ENCODE measurements at regions not wholly inside any gene's neighbourhood (a gene's known extent, or its start where the extent isn't known, plus 50 kb on each side); places are given as distances from the start of the nearest gene placed in this dataset.

GRCh38 chr1:232476538-232476950 lies 153.4 kb downstream of the SIPA1L2 start:
- Histone ChIP-seq H3K9me1 (ENCODE audit: insufficient read depth, low read length) (peaks cover 10% of the 10 kb centered on the region), H4K20me1 (ENCODE audit: insufficient read depth, low read length) (peaks cover 7% of the 10 kb centered on the region; the same call in 1 of the 2 replicates), H2AK5ac (ENCODE audit: low read depth, low read length) (peak overlapping the region; percentile 9; the same call in 1 of the 2 replicates), H3K4me1 (ENCODE audit: control insufficient read depth, insufficient read depth, low read length) (peaks cover 18% of the 10 kb centered on the region), H3K4me3 (ENCODE audit: insufficient read depth, low read depth, low read length) (no peak overlapping the region), H3K18ac (ENCODE audit: low read depth, low read length) (no peak overlapping the region; the same call in 1 of the 2 replicates), H2BK20ac (ENCODE audit: low read depth, low read length) (peak overlapping the region; percentile 35; the same call in 1 of the 2 replicates), H2AFZ (replicated peaks; ENCODE audit: low read length, poor library complexity) (no peak overlapping the region), H4K5ac (ENCODE audit: low read depth, low read length) (no peak overlapping the region), H4K91ac (ENCODE audit: insufficient read depth, low read depth, low read length) (no peak overlapping the region), H3K27me3 (ENCODE audit: control insufficient read depth, insufficient read depth, low read length) (no peaks in the 10 kb centered on the region), H2AK9ac (replicated peaks; ENCODE audit: low read depth, low read length, poor library complexity) (no peak overlapping the region), H3K14ac (replicated peaks; ENCODE audit: low read depth, low read length) (peak overlapping the region; percentile 12; the same call in 1 of the 2 replicates), H3K4ac (ENCODE audit: low read depth, low read length) (peak overlapping the region; percentile 17; the same call in 1 of the 2 replicates), H3K9ac (ENCODE audit: low read depth, low read length) (no peak overlapping the region), H2BK5ac (ENCODE audit: low read depth, low read length, poor library complexity, severe bottlenecking) (no peak overlapping the region), H2BK120ac (ENCODE audit: low read depth, low read length) (0 out of 2 replicates have a peak overlapping the region, but pooled peaks have one; percentile 21), H3K4me2 (ENCODE audit: low read depth, low read length) (no peak overlapping the region), H3K27ac (ENCODE audit: insufficient read depth, low read length) (no peak overlapping the region), H3K56ac (ENCODE audit: extremely low read depth, insufficient read depth, low read length) (no peak overlapping the region), H3K9me3 (ENCODE audit: control insufficient read depth, insufficient read depth, low read length) (no peaks in the 10 kb centered on the region), H4K8ac (ENCODE audit: low read depth in 2 of 2, low read length in 2 of 2) (no peak overlapping the region), H2BK15ac (ENCODE audit: low read depth, low read length) (peak overlapping the region; percentile 43; the same call in 1 of the 3 replicates), H3K79me1 (ENCODE audit: low read depth in 1 of 2, low read length in 2 of 2) (0 out of 4 replicates have a peak, but pooled peaks cover 0 to 4% of the 10 kb centered on the region in 2 experiments), H3K23ac (ENCODE audit: low read depth, low read length) (no peak overlapping the region), H3K36me3 (ENCODE audit: control insufficient read depth, insufficient read depth, low read length) (peaks cover 6% of the 10 kb centered on the region)
- no peak for TF ChIP-seq MAZ (IDR thresholded peaks at IDR 0.05; ENCODE audit: borderline replicate concordance, low read depth, low read length)
- no CpG with 5 or more reads among the region's 2 CpGs for WGBS, 2 experiments (ENCODE audit: extremely low coverage in 2 of 2, insufficient read length in 1 of 2)
- ChIA-PET CTCF (no interaction called here), POLR2A (ENCODE audit: unreplicated experiment) (interaction anchor here (0.6 kb wide), 1 partner anchor 172 kb away, joined by 5 read pairs; no protein-coding TSS in a partner anchor)
- no peak for ATAC-seq (ENCODE audit: low read depth)
- dilution Hi-C loops (cut with HindIII; ENCODE audit: low sequenced_read_pairs, unreplicated experiment) (no loop called here), in situ Hi-C loops (cut with MboI; ENCODE audit: low sequenced_read_pairs) (no loop called here), intact Hi-C loops (cut with micrococcal nuclease) (loop anchor here (5.0 to 10.0 kb wide), 2 partner anchors 136 to 478 kb away; partner anchors contain the start of gene NTPCR)
- BruUV-seq (replicated peaks): no TSS peak
- peak; percentile 41 for DNase-seq

Data from IMR-90 (cell line).